ENCODE measurements at regions not wholly inside any gene's neighbourhood (a gene's known extent, or its start where the extent isn't known, plus 50 kb on each side); places are given as distances from the start of the nearest gene placed in this dataset.

DNA sequence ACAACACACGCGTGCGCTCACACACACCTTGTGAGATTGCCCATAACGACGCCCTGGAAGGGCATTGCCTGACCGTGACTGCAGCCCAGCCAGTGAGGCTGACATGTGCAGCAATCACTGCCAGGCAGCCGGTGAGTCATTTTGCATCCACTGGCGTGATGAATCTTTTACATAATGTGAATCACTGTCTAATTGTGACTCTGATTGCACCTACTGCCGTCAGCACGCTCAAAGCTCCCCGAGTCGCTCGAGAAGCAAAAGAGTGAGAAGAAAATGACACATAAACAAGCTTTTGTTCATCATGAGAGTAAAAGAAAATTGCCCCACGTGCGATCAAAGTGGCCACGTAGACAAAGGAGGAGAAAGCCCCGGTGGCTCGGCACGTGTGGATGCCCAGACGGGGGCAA is 117.4 kb upstream of the PFKP start:
- ChIA-PET CTCF (no interaction called here), POLR2A (no interaction called here)
- TF ChIP-seq HDGF (IDR thresholded peaks at IDR 0.05; ENCODE audit: borderline replicate concordance) = no peak
- TF ChIP-seq L3MBTL2 (conservative IDR thresholded peaks at IDR 0.05) = no peak
- no peak for TF ChIP-seq FOXK2 (IDR thresholded peaks at IDR 0.05)
- TF ChIP-seq SUZ12 (IDR thresholded peaks at IDR 0.05) = no peak
- TF ChIP-seq SP1 (IDR thresholded peaks at IDR 0.05) = no peak
- TF ChIP-seq ELF4 (IDR thresholded peaks at IDR 0.05) = no peak
- TF ChIP-seq ARNT (IDR thresholded peaks at IDR 0.05) = no peak
- TF ChIP-seq LEF1 (IDR thresholded peaks at IDR 0.05; ENCODE audit: borderline replicate concordance) = no peak
- no peak for TF ChIP-seq FOXA1 (IDR thresholded peaks at IDR 0.05)
- DNase-seq (ENCODE audit: extremely low spot score) = no peak

DNA sequence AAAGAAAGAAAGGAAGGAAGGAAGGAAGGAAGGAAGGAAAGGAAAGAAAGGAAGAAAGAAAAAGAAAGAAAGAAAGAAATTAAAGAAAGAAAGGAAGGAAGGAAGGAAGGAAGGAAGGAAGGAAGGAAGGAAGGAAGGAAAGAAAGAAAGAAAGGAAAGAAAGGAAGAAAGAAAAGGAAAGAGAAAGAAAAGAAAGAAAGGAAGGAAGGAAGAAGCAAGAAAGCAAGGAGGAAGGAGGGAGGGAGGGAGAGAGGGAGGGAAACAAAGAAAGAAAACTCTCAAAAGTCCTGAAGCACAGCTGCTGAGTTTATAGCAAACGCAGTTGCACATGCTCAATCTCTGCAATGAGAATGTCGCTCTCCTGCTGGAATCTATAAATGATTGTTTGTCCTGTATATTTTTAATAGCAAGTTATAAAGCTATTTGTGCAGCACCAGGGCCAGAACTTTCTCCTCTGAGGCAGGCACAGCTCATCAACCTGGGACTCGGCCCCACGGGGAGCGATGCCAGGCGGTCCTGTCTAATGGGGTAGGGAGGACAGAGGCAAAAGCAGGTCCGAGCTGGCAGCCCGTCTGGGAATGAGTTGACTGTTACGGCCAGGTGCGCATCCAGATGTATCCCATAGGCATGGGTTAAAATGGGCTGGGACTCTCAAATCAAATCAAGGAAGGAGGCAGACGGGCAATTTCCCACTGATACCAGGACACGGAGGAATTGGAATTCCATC is 118.0 kb upstream of the PFKP start:
- no peak for DNase-seq (ENCODE audit: extremely low spot score)
- no peak for TF ChIP-seq PKNOX1 (IDR thresholded peaks at IDR 0.05)
- TF ChIP-seq NFRKB (IDR thresholded peaks at IDR 0.05) = no peak
- TF ChIP-seq CTBP1 (IDR thresholded peaks at IDR 0.05; ENCODE audit: borderline replicate concordance) = no peak
- no peak for TF ChIP-seq ZNF384 (IDR thresholded peaks at IDR 0.05)
- no peak for TF ChIP-seq SP1 (IDR thresholded peaks at IDR 0.05)
- no peak for TF ChIP-seq L3MBTL2 (conservative IDR thresholded peaks at IDR 0.05)
- TF ChIP-seq ARNT (IDR thresholded peaks at IDR 0.05) = no peak
- TF ChIP-seq HDGF (IDR thresholded peaks at IDR 0.05; ENCODE audit: borderline replicate concordance) = no peak
- ChIA-PET CTCF (no interaction called here), POLR2A (no interaction called here)

GRCh38 chr10:2948127-2948854 is 119.1 kb upstream of the PFKP start:
- TF ChIP-seq HDGF (IDR thresholded peaks at IDR 0.05; ENCODE audit: borderline replicate concordance) (no peak), L3MBTL2 (conservative IDR thresholded peaks at IDR 0.05) (no peak), FOXK2 (IDR thresholded peaks at IDR 0.05) (no peak), ELF4 (IDR thresholded peaks at IDR 0.05) (no peak), FOXM1 (IDR thresholded peaks at IDR 0.05; ENCODE audit: borderline replicate concordance) (no peak), PKNOX1 (IDR thresholded peaks at IDR 0.05) (no peak), TARDBP (IDR thresholded peaks at IDR 0.05) (no peak), ARNT (IDR thresholded peaks at IDR 0.05) (no peak), BHLHE40 (IDR thresholded peaks at IDR 0.05; ENCODE audit: borderline replicate concordance) (no peak), LEF1 (IDR thresholded peaks at IDR 0.05; ENCODE audit: borderline replicate concordance) (no peak), NFRKB (IDR thresholded peaks at IDR 0.05) (no peak), CTBP1 (IDR thresholded peaks at IDR 0.05; ENCODE audit: borderline replicate concordance) (no peak)
- POLR2A ChIA-PET = no interaction called here
- DNase-seq (ENCODE audit: extremely low spot score) = no peak
- CTCF ChIA-PET = no interaction called here

GRCh38 chr10:2944788-2945187 is 122.6 kb upstream of the PFKP start:
- TF ChIP-seq ELF4 (IDR thresholded peaks at IDR 0.05) = no peak
- no peak for TF ChIP-seq FOXA1 (IDR thresholded peaks at IDR 0.05)
- no peak for TF ChIP-seq BHLHE40 (IDR thresholded peaks at IDR 0.05; ENCODE audit: borderline replicate concordance)
- TF ChIP-seq SUZ12 (IDR thresholded peaks at IDR 0.05) = no peak
- TF ChIP-seq LEF1 (IDR thresholded peaks at IDR 0.05; ENCODE audit: borderline replicate concordance) = no peak
- no peak for DNase-seq (ENCODE audit: extremely low spot score)
- POLR2A ChIA-PET = no interaction called here
- CTCF ChIA-PET = no interaction called here

DNA sequence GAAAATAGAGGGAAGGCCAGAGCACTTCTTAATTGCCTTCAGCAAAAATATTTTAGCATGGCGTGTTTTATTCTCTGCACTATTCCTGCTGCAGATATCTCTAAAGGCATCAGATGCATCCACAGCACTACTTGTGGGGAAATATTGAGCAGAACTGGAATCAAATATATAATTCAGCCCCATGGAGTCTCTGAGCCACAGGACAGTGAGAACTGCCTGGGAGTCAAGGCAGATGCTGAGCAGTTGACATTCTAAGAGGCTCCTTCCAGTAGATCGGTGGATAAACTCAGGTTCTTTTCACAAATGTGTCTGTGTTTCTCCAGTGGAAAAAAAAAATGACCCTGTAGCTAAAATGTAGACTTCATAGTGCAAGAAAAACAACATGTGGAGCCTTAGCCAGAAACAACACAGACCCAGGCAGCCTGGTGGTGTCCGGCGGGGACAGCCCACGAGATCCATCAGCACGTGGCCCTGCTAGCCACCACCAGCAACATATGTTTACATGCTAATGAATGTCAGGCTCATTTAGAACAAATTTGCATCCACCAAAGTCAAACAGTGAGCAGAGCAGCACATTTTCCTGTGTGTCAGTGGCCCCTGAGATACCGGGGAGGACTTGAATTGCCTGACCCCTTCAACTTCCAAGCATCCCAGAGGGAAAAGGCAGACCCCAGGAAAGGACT is 123.3 kb upstream of the PFKP start:
- TF ChIP-seq LEF1 (IDR thresholded peaks at IDR 0.05; ENCODE audit: borderline replicate concordance) (no peak), SUZ12 (IDR thresholded peaks at IDR 0.05) (no peak), BHLHE40 (IDR thresholded peaks at IDR 0.05; ENCODE audit: borderline replicate concordance) (no peak), HDGF (IDR thresholded peaks at IDR 0.05; ENCODE audit: borderline replicate concordance) (no peak), L3MBTL2 (conservative IDR thresholded peaks at IDR 0.05) (no peak), ARNT (IDR thresholded peaks at IDR 0.05) (no peak), ZNF384 (IDR thresholded peaks at IDR 0.05) (no peak), FOXK2 (IDR thresholded peaks at IDR 0.05) (no peak), NFRKB (IDR thresholded peaks at IDR 0.05) (no peak), SP1 (IDR thresholded peaks at IDR 0.05) (no peak), TARDBP (IDR thresholded peaks at IDR 0.05) (no peak)
- ChIA-PET CTCF (interaction anchor here (0.6 to 1.0 kb wide), 2 partner anchors 16 to 22 kb away, joined by 3 read pairs; no protein-coding TSS in a partner anchor), POLR2A (no interaction called here)
- no peak for DNase-seq (ENCODE audit: extremely low spot score)

GRCh38 chr10:2942938-2943337 is 124.4 kb upstream of the PFKP start:
- ChIA-PET CTCF (no interaction called here), POLR2A (no interaction called here)
- TF ChIP-seq LEF1 (IDR thresholded peaks at IDR 0.05; ENCODE audit: borderline replicate concordance) (no peak), L3MBTL2 (conservative IDR thresholded peaks at IDR 0.05) (no peak), TARDBP (IDR thresholded peaks at IDR 0.05) (no peak), ELF4 (IDR thresholded peaks at IDR 0.05) (no peak), FOXA1 (IDR thresholded peaks at IDR 0.05) (no peak), BHLHE40 (IDR thresholded peaks at IDR 0.05; ENCODE audit: borderline replicate concordance) (no peak), ARNT (IDR thresholded peaks at IDR 0.05) (no peak), HDGF (IDR thresholded peaks at IDR 0.05; ENCODE audit: borderline replicate concordance) (no peak)
- DNase-seq (ENCODE audit: extremely low spot score) = no peak
